Suppressor macrophage (primary cell): ENCODE measurements at regions not wholly inside any gene's neighbourhood (a gene's known extent, or its start where the extent isn't known, plus 50 kb on each side); places are given as distances from the start of the nearest gene placed in this dataset.
"Not testable (repeated sequence)": the region's sequence is repeated elsewhere in the genome, so short reads cannot be mapped to it uniquely, and the experiment has no call there.

Source experiments
- DNase-seq, 4 experiments: peaks; one replicate each; pipeline ENCODE4 v3.0.0-alpha.2; 2020 to 2022

DNA sequence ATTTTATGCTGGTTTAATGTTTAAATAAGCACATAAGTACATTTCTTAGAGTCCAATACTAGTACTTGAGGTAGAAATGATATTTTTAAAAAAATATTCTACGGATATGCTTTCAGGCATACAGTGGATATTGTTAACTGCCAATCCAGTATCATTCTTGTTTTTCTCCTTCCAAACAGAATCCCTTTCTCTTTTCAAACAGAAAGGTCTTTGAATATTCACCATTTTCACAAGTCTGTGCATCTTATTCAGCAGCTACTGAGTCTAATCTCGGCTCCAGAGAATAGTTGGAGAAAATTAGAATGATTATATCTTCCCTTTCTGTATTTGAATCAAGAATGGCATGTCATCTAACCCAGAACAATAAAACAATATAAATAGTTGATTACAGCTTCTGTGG, 174.5 kb downstream of the GOLGA6L6 start:
- DNase-seq = no peak

DNA sequence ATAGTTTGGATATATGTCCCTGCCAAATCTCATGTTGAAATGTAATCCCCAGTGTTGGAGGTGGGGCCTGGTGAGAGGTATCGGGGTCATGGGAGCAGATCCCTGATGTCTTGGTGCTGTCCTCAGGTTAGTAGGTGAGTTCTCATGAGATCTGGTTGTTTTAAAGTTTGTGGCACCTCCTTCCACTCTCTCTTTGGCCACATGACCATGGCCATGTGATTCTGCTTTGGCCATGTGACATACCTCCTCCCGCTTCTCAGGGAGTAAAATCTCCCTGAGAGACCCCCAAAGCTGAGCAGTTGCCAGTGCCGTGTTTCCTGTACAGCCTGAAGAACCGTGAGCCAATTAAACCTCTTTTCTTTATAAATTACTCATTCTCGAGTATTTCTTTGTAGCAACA, 178.0 kb downstream of the GOLGA6L6 start:
- not testable (repeated sequence) for DNase-seq

DNA sequence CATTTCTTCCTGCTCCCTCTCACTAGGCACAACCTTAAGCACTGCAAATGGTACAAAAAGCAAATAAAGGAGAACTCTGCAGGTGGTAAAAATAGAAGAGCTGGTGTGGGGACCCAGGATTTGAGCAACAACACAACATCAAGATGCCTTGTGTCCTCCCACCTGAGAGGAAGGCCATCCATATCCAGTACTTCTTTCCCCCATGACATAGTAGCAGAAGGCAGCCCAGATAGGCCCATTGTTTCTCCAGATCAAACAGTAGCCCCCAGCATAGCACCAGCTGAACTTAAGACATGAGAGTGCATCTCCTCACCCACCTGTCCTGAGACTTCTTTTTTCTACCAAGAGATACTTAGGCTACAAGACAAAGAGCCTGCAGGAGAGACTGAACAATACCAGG, 180.5 kb downstream of the GOLGA6L6 start:
- no peak for DNase-seq

DNA sequence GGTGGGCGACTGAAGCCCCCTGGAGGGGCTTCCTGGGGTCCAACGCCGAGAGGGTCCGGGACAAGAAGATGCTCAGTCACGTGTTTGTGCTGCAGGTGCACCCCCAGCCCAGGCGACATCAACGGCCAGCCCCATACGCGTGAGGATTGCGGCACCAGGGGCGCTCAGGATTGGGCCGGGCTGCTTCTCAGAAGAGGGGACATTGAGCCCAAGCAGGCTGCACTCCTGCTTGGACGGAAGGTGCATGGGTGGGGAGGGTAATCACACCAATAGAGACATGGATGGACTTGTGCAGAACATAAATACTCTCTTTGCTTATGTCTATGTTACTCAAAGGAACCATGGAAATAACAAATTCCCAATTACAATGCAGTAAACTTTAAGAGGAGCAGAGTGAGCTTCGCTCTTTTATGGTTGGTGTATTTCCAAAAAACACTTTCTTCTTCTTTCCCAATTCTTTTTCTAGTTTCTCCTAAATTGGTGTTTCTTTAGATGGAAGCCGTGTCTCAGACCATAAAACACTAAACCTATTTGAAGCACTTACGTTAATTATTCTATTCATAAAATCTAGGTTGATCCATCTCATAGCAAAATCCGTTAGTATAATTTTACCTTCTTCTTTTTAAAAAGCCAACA, 182.7 kb downstream of the GOLGA6L6 start:
- DNase-seq = no peak

DNA sequence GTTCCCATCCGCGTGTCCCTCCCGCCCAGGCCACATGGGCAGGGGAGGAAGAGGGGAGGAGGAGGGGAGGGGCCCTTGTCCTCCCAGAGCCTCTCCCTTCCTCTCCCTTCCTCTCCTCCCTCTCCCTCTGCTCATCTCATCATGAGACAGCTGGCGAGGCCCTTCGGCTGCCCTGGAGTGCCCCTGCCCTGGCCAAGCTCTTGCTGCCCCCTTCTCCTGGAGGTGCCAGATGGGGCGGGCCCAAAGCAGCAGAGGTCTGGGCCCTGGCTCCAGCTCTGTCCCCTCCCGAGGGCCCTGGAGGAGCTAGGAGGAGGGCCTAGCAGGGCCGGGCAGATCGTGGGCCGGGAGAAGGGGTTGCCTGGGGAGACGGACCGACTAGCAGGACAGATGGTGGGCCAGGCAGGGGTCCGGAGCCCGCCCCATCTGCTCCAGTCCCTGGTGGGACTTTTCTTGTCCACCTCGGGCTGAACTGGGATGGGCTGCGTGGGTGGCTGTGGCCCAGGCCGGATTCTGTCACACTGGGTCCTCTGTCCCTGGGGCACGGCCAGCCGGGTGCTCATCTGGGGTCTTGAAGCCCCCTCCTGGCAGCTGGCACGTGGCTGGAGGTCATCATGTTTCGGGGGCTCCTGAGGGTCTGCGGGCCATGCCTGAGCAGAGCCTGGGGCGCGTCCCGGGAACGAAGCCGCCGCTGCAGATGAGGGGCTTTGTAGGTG, 183.4 kb downstream of the GOLGA6L6 start:
- DNase-seq = no peak

DNA sequence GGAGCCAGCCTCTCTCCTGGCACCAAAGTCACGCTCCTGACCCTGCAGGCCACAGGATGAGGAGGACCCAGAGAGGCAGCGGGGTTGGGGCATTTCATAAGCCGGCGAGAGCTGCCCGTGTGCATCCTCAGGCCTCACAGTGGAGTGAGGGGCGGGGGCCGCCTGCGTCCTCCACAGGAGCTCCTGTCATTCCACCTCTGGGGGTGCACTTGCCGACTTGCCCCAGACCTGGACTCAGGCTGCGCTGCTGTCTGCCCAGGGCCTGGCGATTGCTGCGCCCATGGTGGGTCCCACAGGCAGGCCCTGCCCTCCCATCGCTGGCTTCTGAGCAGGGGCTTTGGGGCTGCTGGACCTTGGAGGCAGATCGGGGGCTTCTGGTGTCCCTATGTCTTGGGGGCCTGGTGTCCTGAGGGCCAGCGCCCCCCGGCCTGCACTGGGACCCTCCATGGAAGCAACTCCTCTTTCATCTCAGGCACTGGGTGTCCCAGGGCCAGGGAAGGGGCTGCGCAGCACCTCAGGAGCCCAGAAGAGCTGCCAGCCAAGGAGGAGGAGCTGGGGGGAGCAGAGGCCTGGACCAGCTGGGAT, 184.0 kb downstream of the GOLGA6L6 start:
- DNase-seq = no peak

DNA sequence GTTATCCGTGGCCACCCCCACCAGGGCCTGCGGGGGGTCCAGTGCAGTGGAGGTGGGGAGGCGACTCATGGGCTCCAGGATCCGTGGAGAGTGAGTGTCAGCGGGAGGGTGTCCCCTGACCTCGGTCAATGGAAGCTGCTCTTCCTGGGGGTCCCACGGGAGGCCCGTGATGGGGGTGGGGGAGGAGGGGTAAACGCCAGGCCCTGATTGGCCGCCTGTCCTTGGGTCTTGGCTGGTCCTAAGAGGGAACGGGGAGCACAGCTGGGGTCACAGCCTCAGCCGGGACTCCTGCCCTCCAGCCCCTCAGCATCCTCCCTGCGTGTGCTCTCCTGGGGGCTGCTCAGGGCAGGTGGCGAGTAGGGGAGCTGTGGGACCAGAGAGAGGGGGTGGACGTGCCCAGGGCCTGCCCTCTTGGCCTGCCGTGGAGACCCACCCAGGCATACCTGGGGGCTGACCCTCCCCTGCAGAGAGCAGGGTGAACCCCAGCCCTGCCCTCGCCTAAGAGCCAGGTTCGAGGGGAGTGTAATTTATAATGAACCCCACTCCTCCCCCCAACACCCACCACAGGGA, 184.6 kb downstream of the GOLGA6L6 start:
- DNase-seq = no peak

DNA sequence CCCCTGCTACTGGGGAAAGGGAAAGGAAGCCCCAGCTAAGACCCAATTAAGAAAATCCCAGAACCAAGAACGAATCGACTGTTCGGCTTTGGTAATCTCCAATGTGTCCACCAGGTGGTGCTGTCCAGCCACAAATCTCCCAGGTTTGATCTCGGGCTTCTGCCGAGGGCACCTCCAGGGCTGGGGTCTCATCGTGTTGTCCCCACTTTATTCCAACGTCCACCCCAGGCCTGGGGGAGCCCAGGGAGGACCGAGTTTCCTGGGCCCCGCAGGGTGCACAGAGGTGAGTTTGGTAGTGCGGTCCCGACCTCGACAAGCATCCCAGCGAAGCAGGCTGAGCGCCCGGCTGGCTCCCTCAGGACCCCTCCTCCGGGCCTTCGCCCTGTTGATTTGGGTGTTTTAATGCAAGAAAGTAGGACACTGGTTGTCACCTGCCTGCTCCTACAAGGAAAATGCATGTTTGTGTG, 185.1 kb downstream of the GOLGA6L6 start:
- peak; percentile 65 to 89 (median 78) for DNase-seq

DNA sequence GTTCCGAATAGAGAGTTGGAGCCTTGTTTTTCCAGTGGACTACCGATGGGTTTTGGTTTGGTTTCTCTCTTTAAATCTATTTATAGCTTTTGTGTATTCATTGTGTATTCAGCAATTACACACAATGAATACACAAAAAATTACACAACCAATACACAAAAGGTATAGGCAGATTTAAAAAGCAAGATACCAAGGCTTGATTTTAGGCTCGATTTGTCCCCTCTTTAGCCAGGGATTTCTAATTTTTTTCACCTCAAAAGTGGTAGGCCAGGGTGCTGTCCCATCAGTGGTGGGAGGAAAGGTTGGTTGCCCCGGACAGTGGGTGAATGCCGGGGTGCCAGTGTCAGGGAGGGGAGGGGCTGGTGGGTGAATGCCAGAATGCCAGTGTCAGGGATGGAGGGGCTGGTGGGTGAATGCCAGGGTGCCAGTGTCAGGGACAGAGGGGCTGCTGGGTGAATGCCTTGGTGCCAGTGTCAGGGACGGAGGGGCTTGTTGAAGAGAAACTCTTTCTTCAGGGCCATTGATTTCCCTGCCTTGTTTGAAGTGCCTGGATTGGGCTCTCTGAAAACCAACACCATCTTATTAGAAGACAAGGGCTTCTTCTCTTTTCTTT, 186.2 kb downstream of the GOLGA6L6 start:
- no peak for DNase-seq

DNA sequence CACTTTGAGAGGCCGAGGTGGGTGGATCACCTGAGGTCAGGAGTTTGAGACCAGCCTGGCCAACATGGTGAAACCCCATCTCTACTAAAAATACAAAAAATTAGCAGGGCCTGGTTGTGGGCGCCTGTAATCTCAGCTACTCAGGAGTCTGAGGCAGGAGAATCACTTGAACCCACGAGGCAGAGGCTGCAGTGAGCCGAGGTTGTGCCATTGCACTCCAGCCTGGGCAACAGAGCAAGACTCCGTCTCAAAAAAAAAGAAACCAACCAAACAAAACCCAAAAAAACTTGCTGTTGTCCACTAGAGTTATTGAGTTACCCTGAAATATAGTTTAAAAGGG, 186.7 kb downstream of the GOLGA6L6 start:
- DNase-seq = not testable (repeated sequence)

DNA sequence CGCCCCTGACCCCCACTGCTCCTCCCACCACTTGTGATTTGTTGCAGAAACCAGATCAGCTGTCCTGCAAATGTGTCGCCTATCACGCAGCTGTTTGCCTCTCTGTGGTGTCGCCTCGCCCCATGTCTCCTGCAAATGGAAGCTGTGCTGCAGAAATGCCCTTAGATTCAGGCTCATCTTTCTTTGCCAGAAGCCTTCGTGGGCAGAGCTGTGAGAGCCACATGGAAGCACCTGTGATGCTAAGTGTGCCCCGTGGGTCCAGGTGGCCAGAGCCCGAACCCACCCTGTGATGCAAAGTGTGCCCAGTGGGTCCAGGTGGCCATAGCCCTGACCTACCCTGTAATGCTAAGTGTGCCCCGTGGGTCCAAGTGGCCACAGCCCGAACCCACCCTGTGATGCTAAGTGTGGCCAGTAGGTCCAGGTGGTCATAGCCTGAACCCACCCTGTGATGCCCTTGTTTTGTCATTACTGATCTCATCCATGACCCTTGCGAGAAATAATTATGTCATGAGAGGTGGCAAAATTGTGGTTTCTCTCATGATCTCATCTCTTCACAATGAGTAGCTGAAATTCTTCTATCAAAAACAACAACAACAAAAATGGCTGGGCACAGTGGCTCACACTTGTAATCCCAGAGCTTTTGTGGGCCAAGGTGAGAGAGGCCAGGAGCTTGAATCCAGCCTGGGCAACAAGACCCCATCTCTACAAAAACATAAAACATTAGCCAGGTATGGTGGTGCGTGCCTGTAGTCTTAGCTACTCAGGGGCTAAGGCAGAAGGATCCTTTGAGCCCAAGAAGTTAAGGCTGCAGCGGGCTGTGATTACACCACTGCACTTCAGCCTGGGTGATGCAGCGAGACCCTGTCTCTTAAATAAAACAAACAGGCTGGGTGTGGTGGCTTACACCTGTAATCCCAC, 187.4 kb downstream of the GOLGA6L6 start:
- DNase-seq = no peak

DNA sequence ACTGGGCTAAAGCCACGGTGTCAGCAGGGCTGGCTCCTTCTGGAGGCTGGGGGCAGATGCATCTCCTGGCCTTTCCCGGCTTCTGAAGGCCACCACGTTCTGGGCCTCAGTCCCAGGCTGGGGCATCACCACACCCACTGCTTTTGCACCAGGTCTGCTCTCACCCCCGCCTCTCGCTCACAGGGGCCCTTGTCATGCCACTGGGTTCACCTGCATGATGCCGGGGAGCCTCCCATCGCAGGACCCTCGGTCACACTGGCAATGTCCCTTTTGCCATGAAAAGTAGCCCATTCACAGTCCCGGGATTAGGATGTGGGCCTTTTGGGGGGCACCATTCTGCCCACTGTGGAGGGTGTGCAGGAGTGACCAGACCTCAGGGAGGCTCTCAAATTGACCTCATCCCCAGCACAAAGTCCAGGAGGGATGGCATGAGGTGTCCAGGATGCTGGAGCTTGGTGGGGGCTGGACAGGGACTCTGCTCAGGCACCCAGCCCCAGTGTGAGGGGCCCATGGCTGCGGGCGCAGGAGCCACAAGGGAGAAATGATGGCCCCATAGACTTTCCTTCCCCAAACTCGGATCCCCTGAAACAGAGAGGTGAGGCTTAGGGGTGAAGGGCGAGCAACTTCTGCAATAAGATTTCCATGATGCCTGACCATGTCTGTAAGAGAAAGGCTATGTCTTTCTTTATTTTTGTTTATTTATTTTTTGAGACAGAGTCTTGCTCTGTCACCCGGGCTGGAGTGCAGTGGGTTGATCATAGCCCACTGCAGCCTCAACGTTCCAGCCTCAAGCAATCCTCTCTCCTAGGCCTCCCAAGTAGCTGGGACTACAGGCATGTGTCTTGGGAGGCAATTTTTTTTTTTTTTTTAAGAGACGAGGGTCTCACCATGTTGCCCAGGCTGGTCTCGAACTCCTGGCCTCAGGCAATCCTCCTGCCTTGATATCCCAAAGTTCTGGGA, 189.1 kb downstream of the GOLGA6L6 start:
- DNase-seq = no peak

DNA sequence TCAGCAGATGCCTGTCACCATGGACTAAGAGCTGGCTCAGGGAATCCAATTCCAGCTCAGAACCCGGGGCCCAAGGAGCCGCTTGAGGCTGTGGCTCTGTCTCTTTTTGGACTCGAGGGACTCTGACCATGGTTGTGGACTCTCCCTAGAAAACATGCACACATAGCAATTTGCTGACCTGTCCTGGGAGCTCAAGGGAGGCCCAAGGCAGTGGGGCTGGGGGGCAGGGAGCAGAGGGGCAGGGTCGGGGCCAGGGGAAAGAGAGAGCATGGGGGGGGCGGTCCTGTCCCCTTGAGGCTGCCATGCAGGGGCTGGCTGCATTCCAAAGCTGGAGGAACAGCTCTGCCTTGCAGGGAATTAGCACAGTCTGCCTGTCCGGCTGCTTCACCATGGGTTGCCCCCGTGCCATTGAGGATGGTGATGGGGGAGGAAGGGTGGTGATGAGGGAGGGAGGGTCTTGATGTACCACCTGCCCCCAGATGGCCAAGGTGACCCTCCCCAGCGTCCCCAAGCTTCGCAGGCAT, 190.1 kb downstream of the GOLGA6L6 start:
- DNase-seq = no peak

DNA sequence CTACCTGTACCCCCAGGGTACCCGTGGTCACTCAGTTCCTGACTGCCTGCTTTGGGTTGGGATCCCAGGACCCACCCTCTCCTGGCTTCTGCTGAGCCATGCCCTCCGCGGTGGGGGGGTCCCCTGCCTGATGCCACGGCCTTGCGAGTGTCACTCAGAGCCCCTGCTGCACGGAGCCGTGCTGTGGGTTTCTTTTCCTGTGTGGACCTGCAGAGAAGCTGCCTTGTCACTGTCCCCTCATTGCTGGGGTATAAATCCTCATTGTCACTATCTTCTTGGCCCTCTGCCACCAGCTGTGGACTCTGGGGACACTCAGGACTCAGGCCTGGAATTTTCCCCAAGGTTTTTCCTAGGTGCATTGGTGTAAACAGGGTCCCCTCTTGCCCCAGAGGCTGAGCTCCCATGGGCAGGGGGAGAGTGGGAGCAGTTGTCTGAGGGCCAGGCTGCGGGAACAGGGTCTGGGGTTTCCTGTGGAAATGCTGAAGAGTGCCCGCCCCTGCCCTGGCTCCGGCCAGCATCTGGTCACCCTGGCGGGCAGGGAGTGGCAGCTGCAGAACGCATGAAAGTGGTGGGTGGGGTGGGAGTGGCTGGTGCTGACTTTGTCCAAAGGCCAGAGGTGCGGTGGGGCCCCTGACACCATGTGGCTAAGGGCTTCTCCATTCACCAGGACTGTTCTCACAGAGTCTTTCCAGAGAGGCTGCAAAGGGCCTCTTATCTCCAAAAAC, 191.7 kb downstream of the GOLGA6L6 start:
- no peak for DNase-seq

DNA sequence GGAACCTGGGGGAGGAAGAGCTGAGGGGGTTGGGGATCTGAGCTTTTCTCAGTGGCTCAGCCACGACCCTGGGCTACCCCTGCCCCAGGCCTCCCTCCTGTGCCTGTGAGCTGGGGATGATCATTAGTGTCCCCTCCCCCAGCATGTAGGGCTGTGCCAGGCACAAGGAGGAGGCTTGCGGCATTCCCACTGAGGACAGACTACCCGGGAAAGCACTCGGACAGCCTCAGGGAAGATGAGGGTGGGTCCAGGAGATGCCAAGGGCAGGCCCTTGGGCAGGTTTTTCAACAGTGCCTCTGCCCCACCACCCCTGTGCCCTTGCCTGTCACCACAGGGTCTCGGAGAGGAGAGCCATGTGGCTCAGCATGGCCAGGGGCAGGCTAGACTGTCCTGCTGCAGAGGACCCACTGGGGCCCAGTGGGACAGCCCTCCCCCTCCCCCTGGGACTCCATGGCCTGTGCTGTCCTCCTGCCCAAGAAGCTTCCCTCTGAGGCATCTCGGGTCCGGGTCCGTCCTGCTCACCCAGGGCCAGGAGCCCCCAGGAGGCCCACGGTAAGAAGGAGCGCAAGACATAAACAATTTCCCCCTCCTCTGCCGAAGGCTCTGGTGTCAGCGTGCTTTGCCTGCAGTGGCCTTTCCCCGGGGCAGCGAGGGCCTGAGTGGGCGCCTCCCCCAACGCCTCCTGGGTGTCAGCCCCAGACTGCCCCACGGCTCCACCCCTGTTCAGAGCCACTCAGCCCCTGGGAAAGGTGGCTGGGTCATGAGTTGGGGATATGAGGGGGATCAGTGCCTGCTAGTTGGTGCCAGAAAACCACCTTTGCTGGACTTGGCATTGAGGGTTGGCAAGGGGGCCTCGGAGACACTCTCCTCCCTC, 192.5 kb downstream of the GOLGA6L6 start:
- DNase-seq = no peak

DNA sequence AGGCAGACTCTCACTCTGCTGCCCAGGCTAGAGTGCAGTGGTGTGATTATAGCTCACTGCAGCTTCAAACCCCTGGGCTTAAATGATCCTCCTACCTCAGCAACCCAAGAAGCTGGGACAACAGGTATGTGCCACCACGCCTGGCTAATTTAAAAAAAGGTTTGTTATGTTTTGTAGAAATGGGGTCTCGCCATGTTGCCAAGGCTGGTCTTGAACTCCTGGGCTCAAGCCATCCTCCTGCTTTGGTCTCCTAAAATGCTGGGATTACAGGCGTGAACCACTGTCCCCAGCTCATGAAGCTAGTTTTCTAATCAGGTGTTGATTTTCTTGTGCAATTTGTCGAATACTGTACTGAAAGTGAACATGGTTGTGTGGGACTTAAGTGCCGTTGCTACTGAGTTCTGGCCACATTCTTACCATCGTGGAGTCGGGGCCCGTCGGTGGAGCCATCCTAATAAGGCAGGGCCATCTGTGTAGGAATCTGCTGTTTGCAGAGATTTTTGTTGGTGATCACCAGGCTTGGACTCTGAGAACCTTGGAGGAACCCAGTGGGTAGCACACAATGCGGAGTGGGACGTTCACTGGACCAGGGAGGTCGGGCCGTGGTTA, 193.2 kb downstream of the GOLGA6L6 start:
- no peak for DNase-seq

DNA sequence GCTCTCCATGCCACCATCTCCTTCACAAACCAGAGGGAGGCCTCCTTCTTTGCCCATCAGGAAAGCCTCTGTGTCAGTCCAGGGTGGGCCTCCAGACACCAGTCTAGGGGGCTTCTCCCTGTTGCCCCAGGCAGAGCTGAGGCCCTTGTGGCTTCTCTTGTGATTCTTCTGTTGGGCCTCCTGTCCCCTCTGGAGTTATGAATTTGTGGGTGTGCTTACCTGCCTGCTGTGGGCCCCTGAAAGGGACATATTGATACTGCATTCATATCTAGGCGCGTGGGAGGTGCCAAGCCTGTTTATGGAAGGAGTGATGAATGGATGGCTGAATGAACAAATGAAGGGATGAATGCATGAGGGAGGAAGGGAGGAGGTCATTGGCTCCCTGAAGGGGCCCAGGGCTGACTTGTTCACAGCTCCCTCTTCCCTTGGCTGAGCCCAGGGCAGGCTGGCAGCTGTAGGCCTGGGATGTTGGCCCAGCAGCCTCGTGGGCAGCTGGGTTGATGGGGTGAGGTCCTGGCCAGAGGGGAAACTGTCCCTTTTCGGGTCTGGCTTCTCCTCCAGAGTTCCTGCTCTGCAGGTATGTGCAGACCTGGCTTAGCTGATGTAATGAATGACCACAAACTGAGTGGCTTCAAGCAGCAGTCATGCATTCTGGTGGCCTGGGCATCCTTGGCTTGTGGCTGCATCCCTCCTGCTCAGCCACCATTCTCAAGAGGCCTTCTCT, 195.4 kb downstream of the GOLGA6L6 start:
- no peak for DNase-seq

DNA sequence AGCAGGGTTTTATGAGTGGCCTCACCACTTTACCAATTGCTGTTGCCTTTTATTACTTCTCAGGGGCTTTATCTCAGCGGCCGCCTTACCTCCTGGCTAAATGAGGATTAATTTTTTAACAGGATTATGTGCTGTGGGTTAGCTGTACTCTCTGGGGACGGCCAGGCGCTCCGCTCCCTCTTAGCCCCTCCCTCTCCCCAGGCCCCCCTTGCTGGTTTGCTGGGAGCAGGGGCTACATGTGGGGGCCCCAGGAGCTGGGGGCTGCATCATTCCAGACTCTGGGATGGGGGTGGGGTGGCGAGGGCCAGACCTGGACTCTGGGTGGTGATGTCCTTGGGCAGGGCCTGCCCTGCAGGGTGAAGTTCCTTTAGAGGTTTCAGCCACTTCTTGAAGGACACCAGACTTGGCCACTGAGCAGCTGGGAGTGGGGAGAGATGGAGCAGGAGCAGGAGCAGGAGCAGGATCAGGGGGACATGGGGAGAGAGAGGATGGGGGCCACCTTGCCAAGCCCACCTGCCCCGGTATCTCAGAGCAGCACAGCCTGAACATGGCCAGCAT, 196.1 kb downstream of the GOLGA6L6 start:
- no peak for DNase-seq
